WTC11 (cell line): ENCODE measurements at regions not wholly inside any gene's neighbourhood (a gene's known extent, or its start where the extent isn't known, plus 50 kb on each side); places are given as distances from the start of the nearest gene placed in this dataset.

Experiments used
- ATAC-seq: fragments of 200-7000 bp; cut with Tn5 transposase; 2 replicates; pipeline ENCODE4 v1.10.0; 2021; ENCODE audit warnings: mild to moderate bottlenecking, moderate library complexity
- CTCF ChIA-PET: fragments of 300-600 bp; sonication (Branson Sonifier 250); formaldehyde crosslinking; loops from one replicate; lab custom pipeline; 2021; ENCODE audit warnings: antibody characterized with exemption; lab: Charles Lee
- POLR2A ChIA-PET: fragments of 350-600 bp; sonication (Branson Sonifier 250); formaldehyde crosslinking; loops from one replicate; lab custom pipeline; 2021; ENCODE audit warnings: antibody characterized with exemption; lab: Charles Lee
- DNase-seq: peaks from one replicate; pipeline ENCODE4 v3.0.0; 2021; ENCODE audit warnings: low spot score
- H3K27ac Mint-ChIP-seq: 2 replicates; pipeline ENCODE4 v1.8.0; 2021; ENCODE audit warnings: mixed read lengths
- H3K27me3 Mint-ChIP-seq: 2 replicates; pipeline ENCODE4 v1.8.0; 2021; ENCODE audit warnings: low read depth, mild to moderate bottlenecking, moderate library complexity, mixed read lengths
- H3K36me3 Mint-ChIP-seq: 2 replicates; pipeline ENCODE4 v1.8.0; 2021; ENCODE audit warnings: mixed read lengths
- H3K4me1 Mint-ChIP-seq: 2 replicates; pipeline ENCODE4 v1.8.0; 2022; ENCODE audit warnings: mixed read lengths
- H3K4me3 Mint-ChIP-seq: 2 replicates; pipeline ENCODE4 v1.8.0; 2021; ENCODE audit warnings: mild to moderate bottlenecking, moderate library complexity, mixed read lengths
- H3K9me3 Mint-ChIP-seq: 2 replicates; pipeline ENCODE4 v1.8.0; 2021; ENCODE audit warnings: mixed read lengths
- AFF4 ChIP-seq: sonication (generic); formaldehyde crosslinking; IDR thresholded peaks from 2 replicates; pipeline ENCODE4 v1.8.1; 2023; ENCODE audit warnings: mild to moderate bottlenecking, missing genetic modification reagents, borderline replicate concordance
- FOXP1 ChIP-seq: sonication (generic); formaldehyde crosslinking; IDR thresholded peaks from 2 replicates; pipeline ENCODE4 v1.8.0; 2022; ENCODE audit warnings: missing genetic modification reagents, mild to moderate bottlenecking, moderate library complexity, borderline replicate concordance
- NR3C1 ChIP-seq: sonication (generic); formaldehyde crosslinking; conservative IDR thresholded peaks from 2 replicates; pipeline ENCODE4 v1.8.1; 2023; ENCODE audit warnings: low read depth, mild to moderate bottlenecking, missing genetic modification reagents
- RELA ChIP-seq: sonication (generic); formaldehyde crosslinking; IDR thresholded peaks from 2 replicates; pipeline ENCODE4 v1.8.1; 2022; ENCODE audit warnings: missing genetic modification reagents, mild to moderate bottlenecking, borderline replicate concordance
- STAT6 ChIP-seq: sonication (generic); formaldehyde crosslinking; conservative IDR thresholded peaks from 2 replicates; pipeline ENCODE4 v1.8.1; 2023; ENCODE audit warnings: mild to moderate bottlenecking, low read depth, missing genetic modification reagents, moderate library complexity
- ZNF281 ChIP-seq: sonication (generic); formaldehyde crosslinking; IDR thresholded peaks from 2 replicates; pipeline ENCODE4 v1.8.0; 2023; ENCODE audit warnings: mild to moderate bottlenecking, missing genetic modification reagents
- ZNF317 ChIP-seq: sonication (generic); formaldehyde crosslinking; IDR thresholded peaks from 2 replicates; pipeline ENCODE4 v1.8.1; 2023; ENCODE audit warnings: low read depth, mild to moderate bottlenecking, moderate library complexity, missing genetic modification reagents, borderline replicate concordance
- ZNF416 ChIP-seq: fragments of 250-450 bp; sonication (Bioruptor Pico); IDR thresholded peaks from 2 replicates; pipeline ENCODE4 v1.9.0; 2021; ENCODE audit warnings: mild to moderate bottlenecking, inconsistent platforms
- ZNF512 ChIP-seq: sonication (generic); formaldehyde crosslinking; IDR thresholded peaks from 2 replicates; pipeline ENCODE4 v1.8.1; 2022; ENCODE audit warnings: missing genetic modification reagents, borderline replicate concordance
- ZSCAN18 ChIP-seq: fragments of 250-450 bp; sonication (Bioruptor Pico); IDR thresholded peaks from 2 replicates; pipeline ENCODE4 v2.1.2; 2022; ENCODE audit warnings: mild to moderate bottlenecking, moderate library complexity

- H3K27me3 Mint-ChIP-seq, result no peaks in the 10 kb centered on the region
- no peak overlapping the region for H3K27ac Mint-ChIP-seq
- H3K4me1 Mint-ChIP-seq, result no peaks in the 10 kb centered on the region
- ATAC-seq, result no peak; the same call in 1 of the 2 replicates
- no peak for DNase-seq
- CTCF ChIA-PET, result interaction anchor here (0.5 to 0.6 kb wide), 2 partner anchors 10 to 40 kb away, joined by 4 read pairs; no protein-coding TSS in a partner anchor
- POLR2A ChIA-PET, result no interaction called here
- H3K4me3 Mint-ChIP-seq, result no peak overlapping the region
- TF ChIP-seq ZNF416 (CRISPR knock-in tag), result no peak
- no peak for TF ChIP-seq ZNF512 (CRISPR knock-in tag)
- no peak for TF ChIP-seq AFF4
- TF ChIP-seq RELA (CRISPR knock-in tag), result no peak
- no peak for TF ChIP-seq ZNF281 (CRISPR knock-in tag)
- TF ChIP-seq NR3C1 (CRISPR knock-in tag), result no peak
- no peak for TF ChIP-seq ZSCAN18 (CRISPR knock-in tag)
- no peaks in the 10 kb centered on the region for H3K36me3 Mint-ChIP-seq
- H3K9me3 Mint-ChIP-seq, result no peaks in the 10 kb centered on the region
Measured at GRCh38 chr22:47626428-47627390, 864.3 kb downstream of the TBC1D22A start.

GRCh38 chr22:47625531-47626427, 863.3 kb downstream of the TBC1D22A start:
- no peak for DNase-seq
- H3K27me3 Mint-ChIP-seq, result no peaks in the 10 kb centered on the region
- ChIA-PET CTCF (no interaction called here), POLR2A (no interaction called here)
- no peaks in the 10 kb centered on the region for H3K36me3 Mint-ChIP-seq
- no peak overlapping the region for H3K27ac Mint-ChIP-seq
- no peaks in the 10 kb centered on the region for H3K4me1 Mint-ChIP-seq
- TF ChIP-seq STAT6 (no peak), ZNF317 (CRISPR knock-in tag) (no peak), FOXP1 (no peak)
- H3K9me3 Mint-ChIP-seq, result no peaks in the 10 kb centered on the region
- H3K4me3 Mint-ChIP-seq, result no peak overlapping the region
- no peak for ATAC-seq
